ENCODE measurements at regions not wholly inside any gene's neighbourhood (a gene's known extent, or its start where the extent isn't known, plus 50 kb on each side); places are given as distances from the start of the nearest gene placed in this dataset.

- TF ChIP-seq CTCF (IDR thresholded peaks at IDR 0.05; ENCODE audit: low read depth, low read length, poor library complexity, severe bottlenecking), result no peak
- no peak for TF ChIP-seq EZH2phosphoT487 (IDR thresholded peaks at IDR 0.05; ENCODE audit: borderline replicate concordance, low read length)
Measured at GRCh38 chr3:28576614-28577200, 228.1 kb upstream of the AZI2 start.

All from DOHH2 (cell line).